GM13977 (cell line): ENCODE measurements at regions not wholly inside any gene's neighbourhood (a gene's known extent, or its start where the extent isn't known, plus 50 kb on each side); places are given as distances from the start of the nearest gene placed in this dataset.
"Not testable (repeated sequence)": the region's sequence is repeated elsewhere in the genome, so short reads cannot be mapped to it uniquely, and the experiment has no call there.

Source experiments
- DNase-seq: peaks from one replicate; pipeline ENCODE4 v3.0.0; 2012; ENCODE audit warnings: low spot score
- CTCF ChIP-seq: IDR thresholded peaks from 2 replicates; pipeline ENCODE4 v1.5.1; 2012; ENCODE audit warnings: mild to moderate bottlenecking, control low read depth; ENCODE audit not compliant: insufficient read depth; ENCODE audit errors: extremely low read depth, missing control alignments
- in situ Hi-C: fragments of 300-500 bp; cut with MboI; formaldehyde crosslinking; loops from one replicate; pipeline ENCODE4 v1.12.0; 2022; ENCODE audit warnings: low sequenced_read_pairs, low pct_unique_long_range_greater_than_20kb, mixed read lengths, inconsistent platforms; ENCODE audit not compliant: unreplicated experiment

DNA sequence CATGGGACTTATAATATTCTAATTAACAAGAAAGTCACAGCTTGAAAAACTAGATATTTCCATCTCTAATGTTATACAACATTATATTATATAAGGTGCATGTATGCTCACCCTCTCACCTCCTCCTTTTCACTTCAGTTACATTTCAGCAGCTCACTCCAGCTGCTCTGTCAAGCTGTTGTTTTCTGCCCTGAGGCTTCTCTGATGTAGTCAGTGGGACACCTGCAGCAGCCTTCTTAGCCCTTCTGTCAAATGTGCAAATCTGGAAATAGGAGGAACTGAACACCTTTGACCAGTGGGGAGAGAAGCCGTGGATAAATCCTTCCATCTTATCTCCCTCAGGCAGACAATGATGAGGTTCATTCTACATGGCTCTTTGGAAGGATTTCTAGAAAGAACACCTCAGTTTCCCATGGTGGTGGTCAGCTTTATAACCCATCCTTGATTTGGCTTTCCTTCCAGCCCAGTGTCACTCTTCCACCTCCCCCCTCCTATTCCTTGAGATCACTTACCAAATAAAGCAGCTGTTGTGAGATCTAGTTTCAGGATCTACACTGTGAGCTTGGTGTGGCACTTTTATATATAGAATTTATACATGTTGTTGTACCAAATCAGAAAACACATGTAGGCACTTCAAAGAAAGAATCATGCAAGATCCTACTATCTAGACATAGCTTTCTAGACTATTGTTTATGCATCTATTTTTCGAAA, 79.6 kb upstream of the STK38L start:
- no peak for TF ChIP-seq CTCF
- in situ Hi-C loops: no loop called here
- no peak for DNase-seq

GRCh38 chr12:27165958-27166357, 78.1 kb upstream of the STK38L start:
- in situ Hi-C loops, DNase-seq: not testable (repeated sequence)

GRCh38 chr12:27171494-27171893, 72.6 kb upstream of the STK38L start:
- in situ Hi-C loops, DNase-seq: not testable (repeated sequence)

GRCh38 chr12:27176765-27177164, 67.3 kb upstream of the STK38L start:
- no peak for DNase-seq
- in situ Hi-C loops: no loop called here

GRCh38 chr12:27177706-27178105, 66.4 kb upstream of the STK38L start:
- DNase-seq: no peak
- no peak for TF ChIP-seq CTCF
- in situ Hi-C loops: no loop called here

More at GRCh38 chr12:27176765-27177164, 67.3 kb upstream of the STK38L start:
- TF ChIP-seq CTCF: no peak

GRCh38 chr12:27178255-27178654, 65.8 kb upstream of the STK38L start:
- no peak for TF ChIP-seq CTCF
- in situ Hi-C loops: no loop called here
- no peak for DNase-seq

- no peak for DNase-seq
- no peak for TF ChIP-seq CTCF
These were observed 65.2 kb upstream of the STK38L start for GRCh38 chr12:27178723-27179399.

More at GRCh38 chr12:27178723-27179399, 65.2 kb upstream of the STK38L start:
- in situ Hi-C loops: no loop called here
